Ascending aorta (tissue), 2 donors: ENCODE measurements at regions not wholly inside any gene's neighbourhood (a gene's known extent, or its start where the extent isn't known, plus 50 kb on each side); places are given as distances from the start of the nearest gene placed in this dataset.
"Not testable (repeated sequence)": the region's sequence is repeated elsewhere in the genome, so short reads cannot be mapped to it uniquely, and the experiment has no call there.

ENCODE experiments used
- DNase-seq, 2 donors: peaks; one replicate each; pipeline ENCODE4 v3.0.0-alpha.2; 2019; ENCODE audit warnings: low spot score in 2 of 2
- H3K27ac ChIP-seq, 2 donors: fragments of 200-600 bp; sonication (generic); one replicate each; pipeline ENCODE4 v1.5.1; 2016 to 2017; ENCODE audit warnings: mild to moderate bottlenecking in 1 of 2
- H3K27me3 ChIP-seq: fragments of 200-600 bp; sonication (generic); one replicate; pipeline ENCODE4 v1.5.1; 2017
- H3K36me3 ChIP-seq, 2 donors: fragments of 200-600 bp; sonication (generic); one replicate each; pipeline ENCODE4 v1.5.1; 2016
- H3K4me1 ChIP-seq, 2 donors: fragments of 200-600 bp; sonication (generic); one replicate each; pipeline ENCODE4 v1.5.1; 2016 to 2017; ENCODE audit warnings: mild to moderate bottlenecking in 1 of 2
- H3K4me3 ChIP-seq, 2 donors: fragments of 200-600 bp; sonication (generic); one replicate each; pipeline ENCODE4 v1.5.1; 2016 to 2017; ENCODE audit warnings: mild to moderate bottlenecking in 1 of 2
- H3K9me3 ChIP-seq, 2 donors: fragments of 200-600 bp; sonication (generic); one replicate each; pipeline ENCODE4 v1.5.1; 2016
- CTCF ChIP-seq, 3 experiments: fragments of 200-600 bp in 2 of 3; fragments of 450-650 bp in 1 of 3; sonication (generic) in 2 of 3; IDR thresholded peaks; one replicate each; pipeline ENCODE4 v1.5.1; 2016 to 2019; ENCODE audit warnings: antibody characterized with exemption in 3 of 3, mild to moderate bottlenecking in 1 of 3, moderate library complexity in 1 of 3
- intact Hi-C: fragments of 100-400 bp; cut with DNase I; formaldehyde crosslinking; loops from one replicate; pipeline ENCODE4 v1.15.1; 2023

GRCh38 chr6:55943329-55943728 lies 67.9 kb upstream of the BMP5 start:
- Histone ChIP-seq H3K36me3 (no peaks in the 10 kb centered on the region), H3K27me3 (no peaks in the 10 kb centered on the region), H3K4me1 (no peaks in the 10 kb centered on the region), H3K4me3 (no peak overlapping the region), H3K27ac (no peak overlapping the region), H3K9me3 (no peaks in the 10 kb centered on the region)
- intact Hi-C loops, result no loop called here
- DNase-seq, result no peak
- TF ChIP-seq CTCF (IDR thresholded peaks at IDR 0.05), result no peak

GRCh38 chr6:55941702-55942101 lies 66.3 kb upstream of the BMP5 start:
- intact Hi-C loops, result no loop called here
- DNase-seq, result no peak
- Histone ChIP-seq H3K27me3 (no peaks in the 10 kb centered on the region), H3K36me3 (no peaks in the 10 kb centered on the region), H3K4me1 (no peaks in the 10 kb centered on the region), H3K27ac (no peak overlapping the region), H3K9me3 (no peaks in the 10 kb centered on the region), H3K4me3 (no peak overlapping the region)
- no peak for TF ChIP-seq CTCF (IDR thresholded peaks at IDR 0.05)

DNA sequence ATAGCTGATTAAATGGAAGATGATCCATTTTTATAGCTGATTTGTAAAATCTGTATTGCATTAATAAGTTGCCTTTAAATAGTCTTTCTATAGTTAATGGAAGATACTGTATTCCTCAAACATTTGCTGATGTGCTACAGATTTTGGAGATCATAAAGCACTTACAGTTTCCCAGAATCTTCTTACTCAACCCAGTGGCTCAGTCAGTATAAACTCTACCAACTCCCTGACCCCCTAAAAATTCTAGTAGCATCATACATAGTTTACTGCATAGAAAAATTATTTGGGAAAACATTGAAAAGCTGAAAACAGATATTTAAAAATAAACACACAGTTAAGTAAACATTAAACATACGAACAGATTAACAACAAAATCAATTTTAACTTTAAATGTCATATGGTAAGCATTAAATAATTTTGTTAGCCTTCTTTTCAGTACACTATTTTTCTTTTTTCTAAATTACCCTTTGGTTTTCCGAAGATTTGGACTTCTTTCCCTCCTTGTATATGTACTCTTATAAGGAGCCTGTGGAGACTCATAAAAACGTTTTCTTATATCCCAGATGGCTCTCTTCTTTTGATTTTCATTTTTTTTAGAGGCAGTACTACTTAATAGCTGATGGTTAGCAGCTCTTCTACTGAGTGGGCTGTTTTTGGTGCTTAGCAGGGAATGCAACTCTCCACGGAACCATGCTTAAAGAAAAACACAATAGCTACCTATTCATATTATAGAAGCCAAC lies 62.7 kb upstream of the BMP5 start:
- Histone ChIP-seq H3K27ac (no peak overlapping the region), H3K36me3 (no peaks in the 10 kb centered on the region), H3K9me3 (no peaks in the 10 kb centered on the region), H3K4me3 (no peak overlapping the region), H3K27me3 (no peaks in the 10 kb centered on the region), H3K4me1 (no peaks in the 10 kb centered on the region)
- no peak for TF ChIP-seq CTCF (IDR thresholded peaks at IDR 0.05)
- intact Hi-C loops, result no loop called here
- no peak for DNase-seq

- intact Hi-C loops, result no loop called here
- Histone ChIP-seq H3K4me1 (no peaks in the 10 kb centered on the region), H3K36me3 (no peaks in the 10 kb centered on the region), H3K4me3 (no peak overlapping the region), H3K27ac (no peak overlapping the region), H3K27me3 (no peaks in the 10 kb centered on the region), H3K9me3 (no peaks in the 10 kb centered on the region)
- DNase-seq, result no peak
- TF ChIP-seq CTCF (IDR thresholded peaks at IDR 0.05), result no peak
Observed at GRCh38 chr6:55937261-55937947, 62.0 kb upstream of the BMP5 start.

DNA sequence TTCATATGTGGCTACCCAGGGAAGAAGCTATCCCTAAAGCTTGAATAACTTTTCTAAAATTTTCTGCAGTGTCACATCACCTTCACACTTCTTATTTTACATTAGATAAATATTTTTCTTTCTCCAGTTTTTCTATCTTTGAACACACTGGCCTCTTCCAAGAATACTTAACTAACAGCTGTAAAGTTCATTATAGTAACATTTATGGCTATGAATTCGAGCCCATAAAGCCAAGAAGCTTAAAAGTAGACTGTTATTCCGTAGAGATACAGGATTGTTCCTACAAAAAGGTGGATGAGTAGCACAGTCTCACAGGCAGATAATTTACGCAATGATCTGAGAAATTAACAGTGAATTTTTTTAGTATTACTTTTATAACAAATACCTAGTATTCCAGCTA lies 55.7 kb upstream of the BMP5 start:
- no peak for DNase-seq
- H3K27ac ChIP-seq, result no peak overlapping the region
- intact Hi-C loops, result no loop called here
- no peaks in the 10 kb centered on the region for H3K36me3 ChIP-seq
- H3K4me1 ChIP-seq, result no peaks in the 10 kb centered on the region
- no peaks in the 10 kb centered on the region for H3K27me3 ChIP-seq
- H3K4me3 ChIP-seq, result no peak overlapping the region
- H3K9me3 ChIP-seq, result no peaks in the 10 kb centered on the region
- TF ChIP-seq CTCF (IDR thresholded peaks at IDR 0.05), result no peak

- DNase-seq, H3K27ac ChIP-seq, intact Hi-C loops, H3K36me3 ChIP-seq, H3K4me3 ChIP-seq, H3K27me3 ChIP-seq, H3K4me1 ChIP-seq, H3K9me3 ChIP-seq: not testable (repeated sequence)
Observed at GRCh38 chr6:55927713-55928112, 52.3 kb upstream of the BMP5 start.
